MCF 10A (cell line): ENCODE measurements at regions not wholly inside any gene's neighbourhood (a gene's known extent, or its start where the extent isn't known, plus 50 kb on each side); places are given as distances from the start of the nearest gene placed in this dataset.

Source experiments
- BruUV-seq: library from RNA; stranded (reverse); fragments of 400-500 nt; replicated peaks from 2 replicates; lab custom pipeline; 2021; lab: Mats Ljungman, UMichigan
- CTCF ChIA-PET: fragments of 300-600 bp; sonication (Branson Sonifier 250); formaldehyde crosslinking; extraction: SDS; loops from one replicate; lab custom pipeline; 2021; ENCODE audit warnings: antibody characterized with exemption, inconsistent platforms; lab: Yijun Ruan, JAX
- POLR2A ChIA-PET: fragments of 300-600, 350-650 bp; sonication (Branson Sonifier 250); formaldehyde crosslinking; extraction: SDS; loops from one replicate; lab custom pipeline; 2020; ENCODE audit warnings: antibody characterized with exemption, inconsistent platforms; lab: Yijun Ruan, JAX
- DNase-seq: peaks from one replicate; pipeline ENCODE4 v3.0.0-alpha.2; 2018; ENCODE audit not compliant: unreplicated experiment
- H3K27ac Mint-ChIP-seq: one replicate; pipeline ENCODE4 v1.8.0; 2022; ENCODE audit warnings: mild to moderate bottlenecking, low read depth, mixed read lengths; ENCODE audit not compliant: unreplicated experiment
- H3K27me3 Mint-ChIP-seq: one replicate; pipeline ENCODE4 v1.8.0; 2022; ENCODE audit warnings: mixed read lengths; ENCODE audit not compliant: insufficient read depth, unreplicated experiment
- H3K36me3 Mint-ChIP-seq: one replicate; pipeline ENCODE4 v1.8.0; 2022; ENCODE audit warnings: mild to moderate bottlenecking, moderate library complexity, mixed read lengths; ENCODE audit not compliant: insufficient read depth, unreplicated experiment
- H3K4me1 Mint-ChIP-seq: one replicate; pipeline ENCODE4 v1.8.0; 2022; ENCODE audit warnings: mixed read lengths; ENCODE audit not compliant: insufficient read depth, unreplicated experiment
- H3K4me3 Mint-ChIP-seq: one replicate; pipeline ENCODE4 v1.8.0; 2022; ENCODE audit warnings: mild to moderate bottlenecking, moderate library complexity, mixed read lengths; ENCODE audit not compliant: unreplicated experiment
- H3K9me3 Mint-ChIP-seq: one replicate; pipeline ENCODE4 v1.8.0; 2022; ENCODE audit warnings: mixed read lengths; ENCODE audit not compliant: unreplicated experiment
- intact Hi-C: fragments of 100-400 bp; cut with micrococcal nuclease; formaldehyde crosslinking; loops from 2 replicates; pipeline ENCODE4 v1.14.1; 2022
- TF ChIP-seq, protein P1 (sequence below): fragments of 200-600 bp; IDR thresholded peaks from one replicate; pipeline ENCODE4 v1.8.0; 2022; ENCODE audit warnings: antibody characterized with exemption, mild to moderate bottlenecking; ENCODE audit not compliant: unreplicated experiment

DNA sequence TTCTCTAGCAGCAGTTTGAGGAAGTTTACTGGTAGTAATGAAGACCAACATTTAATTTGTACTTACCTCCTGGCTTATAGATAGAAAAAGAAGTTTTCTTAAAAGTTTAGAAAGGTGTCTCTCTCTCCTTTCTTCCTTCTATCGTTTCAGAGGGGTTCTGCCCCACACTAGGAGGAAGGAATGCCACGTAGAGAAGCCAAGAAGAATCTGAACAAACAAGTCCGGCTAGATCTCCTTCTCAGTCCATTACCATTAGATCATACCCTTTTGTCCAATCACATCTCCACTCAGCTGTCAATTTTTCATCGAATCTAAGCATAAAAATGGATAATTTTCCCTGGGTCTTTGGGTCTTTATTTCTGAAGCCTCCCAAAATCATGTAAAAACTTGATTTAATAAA lies 1048.1 kb downstream of the SI start:
- H3K4me1 Mint-ChIP-seq, result no peaks in the 10 kb centered on the region
- no peaks in the 10 kb centered on the region for H3K27me3 Mint-ChIP-seq
- ChIA-PET CTCF (interaction anchor here (0.6 kb wide), 1 partner anchor 11 kb away, joined by 4 read pairs; no protein-coding TSS in a partner anchor), POLR2A (no interaction called here)
- no peak overlapping the region for H3K27ac Mint-ChIP-seq
- no peaks in the 10 kb centered on the region for H3K9me3 Mint-ChIP-seq
- BruUV-seq, result no TSS peak
- intact Hi-C loops, result no loop called here
- DNase-seq, result no peak
- no peak overlapping the region for H3K4me3 Mint-ChIP-seq
- TF ChIP-seq, protein P1, sequence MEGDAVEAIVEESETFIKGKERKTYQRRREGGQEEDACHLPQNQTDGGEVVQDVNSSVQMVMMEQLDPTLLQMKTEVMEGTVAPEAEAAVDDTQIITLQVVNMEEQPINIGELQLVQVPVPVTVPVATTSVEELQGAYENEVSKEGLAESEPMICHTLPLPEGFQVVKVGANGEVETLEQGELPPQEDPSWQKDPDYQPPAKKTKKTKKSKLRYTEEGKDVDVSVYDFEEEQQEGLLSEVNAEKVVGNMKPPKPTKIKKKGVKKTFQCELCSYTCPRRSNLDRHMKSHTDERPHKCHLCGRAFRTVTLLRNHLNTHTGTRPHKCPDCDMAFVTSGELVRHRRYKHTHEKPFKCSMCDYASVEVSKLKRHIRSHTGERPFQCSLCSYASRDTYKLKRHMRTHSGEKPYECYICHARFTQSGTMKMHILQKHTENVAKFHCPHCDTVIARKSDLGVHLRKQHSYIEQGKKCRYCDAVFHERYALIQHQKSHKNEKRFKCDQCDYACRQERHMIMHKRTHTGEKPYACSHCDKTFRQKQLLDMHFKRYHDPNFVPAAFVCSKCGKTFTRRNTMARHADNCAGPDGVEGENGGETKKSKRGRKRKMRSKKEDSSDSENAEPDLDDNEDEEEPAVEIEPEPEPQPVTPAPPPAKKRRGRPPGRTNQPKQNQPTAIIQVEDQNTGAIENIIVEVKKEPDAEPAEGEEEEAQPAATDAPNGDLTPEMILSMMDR, result no peak
- H3K36me3 Mint-ChIP-seq, result no peaks in the 10 kb centered on the region

DNA sequence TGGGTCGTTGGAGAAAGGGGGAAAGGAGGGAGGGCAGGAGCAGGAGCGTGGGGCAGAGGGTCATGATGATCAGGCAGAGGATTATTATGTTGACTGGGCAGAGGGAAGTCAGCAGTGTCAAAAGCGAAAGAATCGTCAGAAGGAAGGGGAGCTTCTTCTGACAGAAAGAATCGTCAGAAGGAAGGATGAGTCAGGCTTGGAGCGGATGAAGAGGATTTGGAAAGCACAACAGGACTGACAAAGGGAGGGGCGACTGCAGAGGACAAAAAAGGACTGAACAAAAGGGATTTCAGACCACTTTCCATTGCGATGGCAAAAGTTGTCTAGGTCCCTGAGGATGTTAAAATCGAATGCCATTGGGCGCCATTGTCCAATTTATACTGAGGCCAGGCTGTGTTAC lies 1053.5 kb downstream of the SI start:
- DNase-seq, result no peak
- Mint-ChIP-seq H3K36me3 (no peaks in the 10 kb centered on the region), H3K4me3 (no peak overlapping the region), H3K4me1 (no peaks in the 10 kb centered on the region), H3K27ac (no peak overlapping the region), H3K9me3 (peaks cover 7% of the 10 kb centered on the region), H3K27me3 (no peaks in the 10 kb centered on the region)
- TF ChIP-seq, protein P1, result no peak
- POLR2A ChIA-PET, result no interaction called here
- intact Hi-C loops, result no loop called here
- no TSS peak for BruUV-seq
- CTCF ChIA-PET, result no interaction called here

DNA sequence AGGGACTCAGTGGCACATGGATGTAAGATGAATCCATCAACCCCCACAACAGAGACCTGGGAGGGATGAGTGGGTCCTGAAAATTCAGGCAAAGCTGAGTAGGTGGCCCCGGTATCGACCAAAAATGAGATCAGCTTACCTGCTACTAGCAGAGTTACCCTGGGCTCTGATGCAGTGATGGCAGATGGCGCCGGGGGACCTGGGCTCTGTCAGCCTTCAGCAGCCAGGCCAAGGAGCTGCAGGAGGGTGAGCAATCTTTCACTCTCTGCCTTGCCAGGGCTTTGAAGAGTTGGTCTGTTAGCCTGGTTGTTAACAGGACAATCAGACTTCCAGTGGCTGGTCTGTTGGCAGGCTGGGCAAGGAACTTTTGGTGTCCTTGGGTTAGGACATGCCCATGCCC lies 1054.8 kb downstream of the SI start:
- Mint-ChIP-seq H3K4me1 (no peaks in the 10 kb centered on the region), H3K4me3 (no peak overlapping the region), H3K27ac (no peak overlapping the region), H3K27me3 (no peaks in the 10 kb centered on the region), H3K9me3 (peaks cover 7% of the 10 kb centered on the region), H3K36me3 (no peaks in the 10 kb centered on the region)
- ChIA-PET CTCF (no interaction called here), POLR2A (no interaction called here)
- TF ChIP-seq, protein P1, result no peak
- no peak for DNase-seq
- no TSS peak for BruUV-seq
- intact Hi-C loops, result no loop called here

DNA sequence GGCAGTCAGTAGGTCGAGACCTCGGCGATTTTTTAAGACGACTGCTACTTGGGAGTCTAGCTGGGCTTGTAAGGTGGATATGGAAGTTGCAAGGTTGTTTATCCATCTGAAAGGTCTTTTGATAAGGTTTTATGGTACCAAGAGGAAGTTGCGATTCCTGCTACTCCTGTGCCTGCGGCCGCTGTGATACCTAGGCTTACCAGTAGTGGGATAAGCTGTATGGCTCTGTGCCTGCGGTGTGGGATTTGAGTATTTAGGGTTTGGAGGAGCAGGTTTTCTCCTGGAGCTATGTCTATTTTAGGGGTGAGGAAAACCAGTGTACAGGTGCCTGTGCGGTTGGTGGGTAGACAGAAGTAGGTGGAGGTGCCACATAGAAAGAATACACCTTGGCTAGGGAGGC lies 1059.8 kb downstream of the SI start:
- intact Hi-C loops, result no loop called here
- Mint-ChIP-seq H3K4me1 (no peaks in the 10 kb centered on the region), H3K27ac (no peak overlapping the region), H3K4me3 (no peak overlapping the region), H3K36me3 (no peaks in the 10 kb centered on the region), H3K9me3 (no peaks in the 10 kb centered on the region), H3K27me3 (no peaks in the 10 kb centered on the region)
- POLR2A ChIA-PET, result no interaction called here
- no peak for DNase-seq
- CTCF ChIA-PET, result interaction anchor here (0.8 kb wide), 1 partner anchor 16 kb away, joined by 3 read pairs; no protein-coding TSS in a partner anchor
- TF ChIP-seq, protein P1, result no peak
- BruUV-seq, result no TSS peak
